C4-2B (cell line): ENCODE measurements at regions not wholly inside any gene's neighbourhood (a gene's known extent, or its start where the extent isn't known, plus 50 kb on each side); places are given as distances from the start of the nearest gene placed in this dataset.

Experiments
- H3K27ac ChIP-seq: fragments of 450-650 bp; 2 replicates; pipeline ENCODE4 v1.5.1; 2017
- ZFX ChIP-seq: fragments of 450-650 bp; IDR thresholded peaks from 2 replicates; pipeline ENCODE4 v1.6.1; 2017
- TF ChIP-seq, protein P1 (sequence below): fragments of 450-650 bp; conservative IDR thresholded peaks from 2 replicates; pipeline ENCODE4 v1.5.1; 2017; ENCODE audit warnings: mild to moderate bottlenecking

DNA sequence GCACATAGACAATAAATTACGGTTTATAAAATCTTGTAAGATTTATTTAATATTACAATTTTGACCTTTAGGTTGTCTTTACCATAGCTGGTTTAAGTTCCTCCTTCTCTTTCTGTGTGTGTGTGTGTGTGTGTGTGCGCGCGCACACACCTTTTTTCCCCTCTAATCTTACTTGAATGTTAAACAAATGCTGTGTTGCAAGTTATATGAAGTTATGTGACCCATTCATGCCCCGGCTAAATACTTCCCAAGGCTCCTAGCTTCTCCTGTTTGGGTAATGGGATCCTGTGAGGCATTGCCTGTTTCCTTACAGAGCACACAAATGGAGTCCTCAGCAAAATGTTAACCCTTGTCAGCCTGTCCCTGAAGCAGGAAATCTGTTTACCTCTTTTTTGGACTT, 125.6 kb upstream of the ZNF608 start:
- TF ChIP-seq ZFX: no peak
- TF ChIP-seq, protein P1, sequence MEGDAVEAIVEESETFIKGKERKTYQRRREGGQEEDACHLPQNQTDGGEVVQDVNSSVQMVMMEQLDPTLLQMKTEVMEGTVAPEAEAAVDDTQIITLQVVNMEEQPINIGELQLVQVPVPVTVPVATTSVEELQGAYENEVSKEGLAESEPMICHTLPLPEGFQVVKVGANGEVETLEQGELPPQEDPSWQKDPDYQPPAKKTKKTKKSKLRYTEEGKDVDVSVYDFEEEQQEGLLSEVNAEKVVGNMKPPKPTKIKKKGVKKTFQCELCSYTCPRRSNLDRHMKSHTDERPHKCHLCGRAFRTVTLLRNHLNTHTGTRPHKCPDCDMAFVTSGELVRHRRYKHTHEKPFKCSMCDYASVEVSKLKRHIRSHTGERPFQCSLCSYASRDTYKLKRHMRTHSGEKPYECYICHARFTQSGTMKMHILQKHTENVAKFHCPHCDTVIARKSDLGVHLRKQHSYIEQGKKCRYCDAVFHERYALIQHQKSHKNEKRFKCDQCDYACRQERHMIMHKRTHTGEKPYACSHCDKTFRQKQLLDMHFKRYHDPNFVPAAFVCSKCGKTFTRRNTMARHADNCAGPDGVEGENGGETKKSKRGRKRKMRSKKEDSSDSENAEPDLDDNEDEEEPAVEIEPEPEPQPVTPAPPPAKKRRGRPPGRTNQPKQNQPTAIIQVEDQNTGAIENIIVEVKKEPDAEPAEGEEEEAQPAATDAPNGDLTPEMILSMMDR: no peak
- H3K27ac ChIP-seq: no peak overlapping the region

- no peak overlapping the region for H3K27ac ChIP-seq
- TF ChIP-seq, protein P1: no peak
- no peak for TF ChIP-seq ZFX
Observed at GRCh38 chr5:124872615-124873014, 126.2 kb upstream of the ZNF608 start.

DNA sequence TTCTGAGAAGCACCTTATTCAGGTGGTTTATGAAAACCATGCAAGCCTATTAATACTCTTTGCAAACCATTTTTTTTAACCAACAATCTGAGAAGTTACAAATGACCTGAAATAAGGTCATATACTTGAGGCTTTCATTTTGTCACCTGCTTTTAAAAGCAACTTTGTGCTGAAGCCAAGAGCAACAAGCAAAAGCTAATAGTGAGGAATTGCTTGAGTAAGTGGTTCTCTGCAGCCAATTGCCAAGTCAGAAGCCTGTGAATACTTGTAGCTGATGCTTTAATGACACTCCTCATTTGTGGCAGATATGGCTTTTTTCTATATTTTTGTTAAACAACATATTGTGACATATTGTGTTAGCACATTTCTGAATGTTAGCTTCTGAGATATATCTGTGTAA, 126.7 kb upstream of the ZNF608 start:
- H3K27ac ChIP-seq: no peak overlapping the region
- TF ChIP-seq, protein P1: no peak
- TF ChIP-seq ZFX: no peak

GRCh38 chr5:124873713-124874112, 127.3 kb upstream of the ZNF608 start:
- no peak overlapping the region for H3K27ac ChIP-seq
- TF ChIP-seq, protein P1: no peak
- no peak for TF ChIP-seq ZFX

- TF ChIP-seq, protein P1: no peak
- no peak overlapping the region for H3K27ac ChIP-seq
Observed at GRCh38 chr5:124876566-124876965, 130.1 kb upstream of the ZNF608 start.

DNA sequence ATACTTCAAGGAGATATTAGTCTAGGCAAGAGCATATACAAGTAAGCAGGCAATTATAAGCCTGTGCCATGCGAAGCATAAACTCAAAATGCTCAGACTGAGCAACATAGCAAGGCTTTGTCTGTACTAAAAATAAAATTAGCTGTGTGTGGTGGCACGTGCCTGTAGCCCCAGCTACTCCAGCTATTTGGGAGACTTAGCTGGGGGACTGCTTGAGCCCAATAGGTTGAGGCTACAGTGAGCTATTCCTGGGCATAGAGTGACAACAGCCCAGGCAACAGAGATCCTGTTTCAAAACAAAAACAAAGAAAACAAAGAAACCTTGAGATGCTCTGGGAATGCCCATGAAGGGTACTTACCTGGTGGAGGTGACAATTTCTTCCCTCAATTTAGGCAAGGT, 130.5 kb upstream of the ZNF608 start:
- TF ChIP-seq ZFX: no peak
- TF ChIP-seq, protein P1: no peak
- H3K27ac ChIP-seq: no peak overlapping the region

GRCh38 chr5:124877501-124878146, 131.2 kb upstream of the ZNF608 start:
- no peak overlapping the region for H3K27ac ChIP-seq
- TF ChIP-seq ZFX: no peak
- TF ChIP-seq, protein P1: no peak
